K562 (cell line): ENCODE measurements at regions not wholly inside any gene's neighbourhood (a gene's known extent, or its start where the extent isn't known, plus 50 kb on each side); places are given as distances from the start of the nearest gene placed in this dataset.

Experiments
- ATAC-seq: fragments of 200-7000 bp; cut with Tn5 transposase; 3 replicates; pipeline ENCODE4 v1.9.1; 2020; ENCODE audit warnings: moderate library complexity
- BruUV-seq: library from RNA; stranded (reverse); fragments of 400-500 nt; replicated peaks from 2 replicates; lab custom pipeline; 2021; lab: Mats Ljungman, UMichigan
- CTCF ChIA-PET: fragments of 300-600 bp; formaldehyde crosslinking; extraction: SDS; loops from one replicate; lab custom pipeline; 2021; ENCODE audit warnings: low intra/inter-chr PET ratio; lab: Yijun Ruan, JAX
- POLR2A ChIA-PET: fragments of 300-600, 350-650 bp; sonication (Branson Sonifier 250); formaldehyde crosslinking; extraction: SDS; loops from one replicate; lab custom pipeline; 2021; ENCODE audit warnings: antibody characterized with exemption, inconsistent platforms; lab: Yijun Ruan, JAX
- DNase-seq, 4 experiments: peaks; one replicate each; pipeline versions ENCODE4 v3.0.0 to v3.0.0-alpha.2; 2011 to 2018; ENCODE audit warnings: low spot score in 3 of 4, mixed read lengths in 3 of 4; ENCODE audit errors: extremely low read depth in 1 of 4
- FAIRE-seq: peaks from 2 replicates; lab custom pipeline; 2011; peaks lifted over from hg19 to GRCh38; lab: Jason Lieb, UNC
- H2AFZ ChIP-seq: 2 replicates; pipeline ENCODE4 v1.6.0; 2011; ENCODE audit warnings: low read depth, low read length, control low read depth, inconsistent platforms
- H3K27ac ChIP-seq: fragments of 200-600 bp; 3 replicates; pipeline ENCODE4 v1.8.0; 2011; ENCODE audit warnings: low read depth, mild to moderate bottlenecking, control low read depth, inconsistent platforms, low read length, moderate library complexity, mixed read lengths; ENCODE audit errors: extremely low read depth
- H3K27me3 ChIP-seq, 2 experiments: fragments of 300-600 bp in 1 of 2; 2 replicates in 1 of 2; 3 replicates in 1 of 2; pipeline versions ENCODE4 v1.6.0 to v1.8.0; 2011; ENCODE audit warnings: inconsistent platforms in 2 of 2, low read length in 2 of 2, mild to moderate bottlenecking in 1 of 2, mixed read lengths in 1 of 2, moderate library complexity in 1 of 2; ENCODE audit not compliant: control insufficient read depth in 2 of 2, insufficient read depth in 2 of 2
- H3K36me3 ChIP-seq: fragments of 300-600 bp; 3 replicates; pipeline ENCODE4 v1.8.0; 2011; ENCODE audit warnings: mild to moderate bottlenecking, low read length, inconsistent platforms; ENCODE audit not compliant: control insufficient read depth, insufficient read depth
- H3K4me1 ChIP-seq, 2 experiments: fragments of 200-600 bp in 1 of 2; replicated peaks in 1 of 2; 2 replicates in 1 of 2; 3 replicates in 1 of 2; pipeline versions ENCODE4 v1.5.1 to v1.8.0; 2011; ENCODE audit warnings: inconsistent platforms in 2 of 2, low read length in 2 of 2, mild to moderate bottlenecking in 1 of 2, mixed read lengths in 1 of 2, moderate library complexity in 1 of 2; ENCODE audit not compliant: control insufficient read depth in 2 of 2, insufficient read depth in 2 of 2
- H3K4me2 ChIP-seq: 2 replicates; pipeline ENCODE4 v1.6.1; 2011; ENCODE audit warnings: low read length, control low read depth, inconsistent platforms, mixed read lengths; ENCODE audit not compliant: insufficient read depth
- H3K4me3 ChIP-seq: fragments of 200-600 bp; sonication (generic), shearing (Covaris generic); 2 replicates; pipeline ENCODE4 v1.5.1; 2016; ENCODE audit warnings: control low read depth, inconsistent platforms
- H3K79me2 ChIP-seq: fragments of 200-600 bp; 3 replicates; pipeline ENCODE4 v1.8.0; 2011; ENCODE audit warnings: low read length, inconsistent platforms; ENCODE audit not compliant: control insufficient read depth, insufficient read depth
- H3K9ac ChIP-seq, 2 experiments: 2 replicates each; pipeline versions ENCODE4 v1.6.0 to v1.6.1; 2011; ENCODE audit warnings: low read depth in 2 of 2, low read length in 2 of 2, control low read depth in 1 of 2, inconsistent platforms in 1 of 2, mild to moderate bottlenecking in 1 of 2, mixed read lengths in 1 of 2; ENCODE audit not compliant: insufficient read depth in 1 of 2
- H3K9me1 ChIP-seq: one replicate; pipeline ENCODE4 v1.6.0; 2011; ENCODE audit warnings: inconsistent platforms, mild to moderate bottlenecking, low read length, moderate library complexity; ENCODE audit not compliant: control insufficient read depth, insufficient read depth
- H3K9me3 ChIP-seq: replicated peaks from 2 replicates; pipeline ENCODE4 v1.5.1; 2011; ENCODE audit warnings: low read depth, low read length, inconsistent platforms; ENCODE audit not compliant: control insufficient read depth, insufficient read depth
- H4K20me1 ChIP-seq: replicated peaks from 2 replicates; pipeline ENCODE4 v1.6.1; 2011; ENCODE audit warnings: low read length, inconsistent platforms, mixed read lengths; ENCODE audit not compliant: control insufficient read depth, insufficient read depth
- CHD1 ChIP-seq: fragments of 200-600 bp; sonication (generic); IDR thresholded peaks from one replicate; pipeline ENCODE4 v1.6.1; 2012; ENCODE audit warnings: mild to moderate bottlenecking, moderate library complexity, low read length, inconsistent platforms
- GABPB2 ChIP-seq: fragments of 250-450 bp; sonication (Bioruptor Pico); conservative IDR thresholded peaks from 2 replicates; pipeline ENCODE4 v1.5.1; 2021; ENCODE audit warnings: mild to moderate bottlenecking
- KAT7 ChIP-seq: sonication (generic); formaldehyde crosslinking; IDR thresholded peaks from 2 replicates; pipeline ENCODE4 v1.8.0; 2022; ENCODE audit warnings: missing genetic modification reagents, mild to moderate bottlenecking, borderline replicate concordance
- SIN3A ChIP-seq, 2 experiments: fragments of 150-350 bp in 1 of 2; IDR thresholded peaks; 2 replicates each; pipeline ENCODE4 v1.6.1; 2011 to 2016; ENCODE audit warnings: borderline replicate concordance in 2 of 2, low read depth in 2 of 2, low read length in 2 of 2, mild to moderate bottlenecking in 2 of 2, moderate library complexity in 2 of 2; ENCODE audit not compliant: control insufficient read depth in 1 of 2
- SMARCE1 ChIP-seq: fragments of 450-650 bp; IDR thresholded peaks from 2 replicates; pipeline ENCODE4 v1.7.1; 2016; ENCODE audit warnings: mild to moderate bottlenecking
- TEAD4 ChIP-seq, 2 experiments: sonication (generic) in 1 of 2; formaldehyde crosslinking in 1 of 2; IDR thresholded peaks; 2 replicates each; pipeline versions ENCODE4 v1.6.1 to v1.8.0; 2012 to 2022; ENCODE audit warnings: borderline replicate concordance in 1 of 2, inconsistent platforms in 1 of 2, low read length in 1 of 2, mild to moderate bottlenecking in 1 of 2, missing genetic modification reagents in 1 of 2
- ZBTB7A ChIP-seq: IDR thresholded peaks from 2 replicates; pipeline ENCODE4 v1.6.1; 2011; ENCODE audit warnings: low read depth, mild to moderate bottlenecking, low read length, moderate library complexity, borderline replicate concordance; ENCODE audit not compliant: control insufficient read depth
- ZNF384 ChIP-seq: IDR thresholded peaks from 2 replicates; pipeline ENCODE4 v1.6.1; 2012; ENCODE audit warnings: low read depth, low read length, improper control_type of control experiment
- WGBS: fragments of 100-300 bp; shearing (Covaris generic); methylation state at CpG from one replicate; pipeline ENCODE4 v1.1.6; 2016; ENCODE audit warnings: low coverage, mixed read lengths; ENCODE audit not compliant: insufficient coverage; ENCODE audit errors: missing lambda C conversion rate; 5-methylcytosine and 5-hydroxymethylcytosine counted together
- in situ Hi-C: fragments of 300-500 bp; cut with MboI; formaldehyde crosslinking; loops from 4 replicates; pipeline ENCODE4 v1.15.0; 2018; ENCODE audit warnings: inconsistent platforms, mixed read lengths
- intact Hi-C: fragments of 100-400 bp; cut with micrococcal nuclease; formaldehyde crosslinking; loops from 2 replicates; pipeline ENCODE4 v1.14.2; 2022
- TF ChIP-seq, protein P1 (sequence below): fragments of 450-650 bp; IDR thresholded peaks from 2 replicates; pipeline ENCODE4 v1.6.1; 2016; ENCODE audit warnings: missing biosample characterization, missing genetic modification characterization
- TF ChIP-seq, protein P2 (sequence below): fragments of 250-450 bp; sonication (Bioruptor Pico); IDR thresholded peaks from 2 replicates; pipeline ENCODE4 v1.5.0; 2021
- TF ChIP-seq, protein P3 (sequence below): fragments of 250-450 bp; sonication (Bioruptor Pico); IDR thresholded peaks from 2 replicates; pipeline ENCODE4 v1.4.0; 2020
- TF ChIP-seq, protein P4 (sequence below): fragments of 250-450 bp; sonication (Bioruptor Pico); IDR thresholded peaks from 2 replicates; pipeline ENCODE4 v1.6.1; 2021; ENCODE audit warnings: mild to moderate bottlenecking

DNA sequence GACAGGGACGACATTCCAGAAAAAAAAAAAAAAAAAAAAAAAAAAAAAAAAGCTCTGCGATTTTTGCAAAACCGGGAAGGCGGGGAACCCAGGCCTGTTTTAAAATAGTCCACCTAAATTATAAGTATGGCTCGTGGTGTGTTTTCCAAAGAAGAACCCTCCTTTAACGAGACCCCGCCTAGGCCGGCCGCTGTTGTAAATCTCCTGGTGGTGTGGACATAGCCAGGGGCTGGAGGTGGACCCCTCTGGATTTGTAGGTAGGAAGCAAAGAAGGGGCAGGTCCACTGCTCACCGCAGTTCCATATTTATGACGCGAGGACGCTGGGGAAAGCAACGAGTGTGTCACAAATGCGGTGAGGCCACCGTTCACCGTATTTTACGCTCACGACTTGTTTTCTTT is 94.0 kb upstream of the SHOX start:
- Histone ChIP-seq H3K27me3 (peaks cover 0 to 14% of the 10 kb centered on the region in 2 experiments; a peak in 1 of 5 replicates), H3K9me3 (no peaks in the 10 kb centered on the region), H3K4me2 (no peak overlapping the region), H4K20me1 (no peaks in the 10 kb centered on the region), H3K27ac (no peak overlapping the region), H3K9me1 (no peaks in the 10 kb centered on the region), H3K4me3 (no peak overlapping the region), H3K4me1 (no peaks in the 10 kb centered on the region), H3K9ac (no peak overlapping the region), H2AFZ (no peak overlapping the region), H3K36me3 (no peaks in the 10 kb centered on the region), H3K79me2 (no peaks in the 10 kb centered on the region)
- BruUV-seq, result no TSS peak
- in situ Hi-C loops (no loop called here), intact Hi-C loops (no loop called here)
- CTCF ChIA-PET, result no interaction called here
- DNase-seq, result no peak
- POLR2A ChIA-PET, result no interaction called here
- FAIRE-seq, result no peak
- ATAC-seq, result no peak
- 25% methylated on average over 16 of the region's 19 CpGs for WGBS
- no peak for TF ChIP-seq ZNF384
- no peak for TF ChIP-seq GABPB2
- TF ChIP-seq, protein P1, sequence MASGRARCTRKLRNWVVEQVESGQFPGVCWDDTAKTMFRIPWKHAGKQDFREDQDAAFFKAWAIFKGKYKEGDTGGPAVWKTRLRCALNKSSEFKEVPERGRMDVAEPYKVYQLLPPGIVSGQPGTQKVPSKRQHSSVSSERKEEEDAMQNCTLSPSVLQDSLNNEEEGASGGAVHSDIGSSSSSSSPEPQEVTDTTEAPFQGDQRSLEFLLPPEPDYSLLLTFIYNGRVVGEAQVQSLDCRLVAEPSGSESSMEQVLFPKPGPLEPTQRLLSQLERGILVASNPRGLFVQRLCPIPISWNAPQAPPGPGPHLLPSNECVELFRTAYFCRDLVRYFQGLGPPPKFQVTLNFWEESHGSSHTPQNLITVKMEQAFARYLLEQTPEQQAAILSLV, result no peak
- TF ChIP-seq, protein P2, sequence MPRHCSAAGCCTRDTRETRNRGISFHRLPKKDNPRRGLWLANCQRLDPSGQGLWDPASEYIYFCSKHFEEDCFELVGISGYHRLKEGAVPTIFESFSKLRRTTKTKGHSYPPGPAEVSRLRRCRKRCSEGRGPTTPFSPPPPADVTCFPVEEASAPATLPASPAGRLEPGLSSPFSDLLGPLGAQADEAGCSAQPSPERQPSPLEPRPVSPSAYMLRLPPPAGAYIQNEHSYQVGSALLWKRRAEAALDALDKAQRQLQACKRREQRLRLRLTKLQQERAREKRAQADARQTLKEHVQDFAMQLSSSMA, result no peak
- TF ChIP-seq SMARCE1, result no peak
- no peak for TF ChIP-seq CHD1
- TF ChIP-seq, protein P3, sequence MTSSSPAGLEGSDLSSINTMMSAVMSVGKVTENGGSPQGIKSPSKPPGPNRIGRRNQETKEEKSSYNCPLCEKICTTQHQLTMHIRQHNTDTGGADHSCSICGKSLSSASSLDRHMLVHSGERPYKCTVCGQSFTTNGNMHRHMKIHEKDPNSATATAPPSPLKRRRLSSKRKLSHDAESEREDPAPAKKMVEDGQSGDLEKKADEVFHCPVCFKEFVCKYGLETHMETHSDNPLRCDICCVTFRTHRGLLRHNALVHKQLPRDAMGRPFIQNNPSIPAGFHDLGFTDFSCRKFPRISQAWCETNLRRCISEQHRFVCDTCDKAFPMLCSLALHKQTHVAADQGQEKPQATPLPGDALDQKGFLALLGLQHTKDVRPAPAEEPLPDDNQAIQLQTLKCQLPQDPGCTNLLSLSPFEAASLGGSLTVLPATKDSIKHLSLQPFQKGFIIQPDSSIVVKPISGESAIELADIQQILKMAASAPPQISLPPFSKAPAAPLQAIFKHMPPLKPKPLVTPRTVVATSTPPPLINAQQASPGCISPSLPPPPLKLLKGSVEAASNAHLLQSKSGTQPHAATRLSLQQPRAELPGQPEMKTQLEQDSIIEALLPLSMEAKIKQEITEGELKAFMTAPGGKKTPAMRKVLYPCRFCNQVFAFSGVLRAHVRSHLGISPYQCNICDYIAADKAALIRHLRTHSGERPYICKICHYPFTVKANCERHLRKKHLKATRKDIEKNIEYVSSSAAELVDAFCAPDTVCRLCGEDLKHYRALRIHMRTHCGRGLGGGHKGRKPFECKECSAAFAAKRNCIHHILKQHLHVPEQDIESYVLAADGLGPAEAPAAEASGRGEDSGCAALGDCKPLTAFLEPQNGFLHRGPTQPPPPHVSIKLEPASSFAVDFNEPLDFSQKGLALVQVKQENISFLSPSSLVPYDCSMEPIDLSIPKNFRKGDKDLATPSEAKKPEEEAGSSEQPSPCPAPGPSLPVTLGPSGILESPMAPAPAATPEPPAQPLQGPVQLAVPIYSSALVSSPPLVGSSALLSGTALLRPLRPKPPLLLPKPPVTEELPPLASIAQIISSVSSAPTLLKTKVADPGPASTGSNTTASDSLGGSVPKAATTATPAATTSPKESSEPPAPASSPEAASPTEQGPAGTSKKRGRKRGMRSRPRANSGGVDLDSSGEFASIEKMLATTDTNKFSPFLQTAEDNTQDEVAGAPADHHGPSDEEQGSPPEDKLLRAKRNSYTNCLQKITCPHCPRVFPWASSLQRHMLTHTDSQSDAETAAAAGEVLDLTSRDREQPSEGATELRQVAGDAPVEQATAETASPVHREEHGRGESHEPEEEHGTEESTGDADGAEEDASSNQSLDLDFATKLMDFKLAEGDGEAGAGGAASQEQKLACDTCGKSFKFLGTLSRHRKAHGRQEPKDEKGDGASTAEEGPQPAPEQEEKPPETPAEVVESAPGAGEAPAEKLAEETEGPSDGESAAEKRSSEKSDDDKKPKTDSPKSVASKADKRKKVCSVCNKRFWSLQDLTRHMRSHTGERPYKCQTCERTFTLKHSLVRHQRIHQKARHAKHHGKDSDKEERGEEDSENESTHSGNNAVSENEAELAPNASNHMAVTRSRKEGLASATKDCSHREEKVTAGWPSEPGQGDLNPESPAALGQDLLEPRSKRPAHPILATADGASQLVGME (CRISPR knock-in tag), result no peak
- TF ChIP-seq ZBTB7A, result no peak
- TF ChIP-seq SIN3A (IDR thresholded peaks at IDR 0.05; ENCODE audit: borderline replicate concordance in 2 of 2, control insufficient read depth in 1 of 2, low read depth in 2 of 2, low read length in 2 of 2), result no peak
- no peak for TF ChIP-seq TEAD4 (IDR thresholded peaks at IDR 0.05; ENCODE audit: low read length)
- TF ChIP-seq TEAD4 (CRISPR knock-in tag; IDR thresholded peaks at IDR 0.05; ENCODE audit: borderline replicate concordance), result no peak
- TF ChIP-seq, protein P4, sequence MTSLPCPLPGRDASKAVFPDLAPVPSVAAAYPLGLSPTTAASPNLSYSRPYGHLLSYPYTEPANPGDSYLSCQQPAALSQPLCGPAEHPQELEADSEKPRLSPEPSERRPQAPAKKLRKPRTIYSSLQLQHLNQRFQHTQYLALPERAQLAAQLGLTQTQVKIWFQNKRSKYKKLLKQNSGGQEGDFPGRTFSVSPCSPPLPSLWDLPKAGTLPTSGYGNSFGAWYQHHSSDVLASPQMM (CRISPR knock-in tag), result no peak
- no peak for TF ChIP-seq KAT7 (CRISPR knock-in tag)
